Middle frontal gyrus (tissue), 1 donor: ENCODE measurements at regions not wholly inside any gene's neighbourhood (a gene's known extent, or its start where the extent isn't known, plus 50 kb on each side); places are given as distances from the start of the nearest gene placed in this dataset.
"Not testable (repeated sequence)": the region's sequence is repeated elsewhere in the genome, so short reads cannot be mapped to it uniquely, and the experiment has no call there.

Experiments
- DNase-seq: peaks from one replicate; pipeline ENCODE4 v3.0.0-alpha.2; 2015; ENCODE audit warnings: low spot score; ENCODE audit errors: extremely low spot score

DNA sequence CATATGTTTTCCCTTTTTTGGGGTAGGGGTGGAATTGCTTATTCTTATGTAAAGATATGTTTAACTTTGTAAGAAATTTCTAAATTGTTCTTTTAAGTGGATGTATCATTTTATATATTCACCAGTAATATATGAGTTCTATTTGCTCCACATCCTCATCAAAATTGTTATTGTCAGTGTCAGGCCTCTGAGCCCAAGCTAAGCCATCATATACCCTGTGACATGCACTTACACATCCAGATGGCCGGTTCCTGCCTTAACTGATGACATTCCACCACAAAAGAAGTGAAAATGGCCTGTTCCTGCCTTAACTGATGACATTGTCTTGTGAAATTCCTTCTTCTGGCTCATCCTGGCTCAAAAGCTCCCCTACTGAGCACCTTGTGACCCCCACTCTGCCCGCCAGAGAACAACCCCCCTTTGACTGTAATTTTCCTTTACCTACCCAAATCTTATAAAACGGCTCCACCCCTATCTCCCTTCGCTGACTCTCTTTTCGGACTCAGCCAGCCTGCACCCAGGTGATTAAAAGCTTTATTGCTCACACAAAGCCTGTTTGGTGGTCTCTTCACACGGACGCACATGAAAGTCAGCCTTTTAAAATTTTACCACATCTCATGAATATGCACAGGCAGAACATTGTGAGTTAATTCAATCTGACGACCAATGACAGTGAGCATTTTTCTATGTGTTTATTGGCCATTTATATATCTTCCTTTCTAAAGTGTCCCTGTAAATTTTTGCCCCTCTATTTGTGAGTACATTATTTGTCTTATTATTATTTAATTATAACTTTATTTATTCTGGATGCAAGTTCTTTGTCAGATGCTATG is 176.8 kb downstream of the CDC14C start:
- DNase-seq: not testable (repeated sequence)

DNA sequence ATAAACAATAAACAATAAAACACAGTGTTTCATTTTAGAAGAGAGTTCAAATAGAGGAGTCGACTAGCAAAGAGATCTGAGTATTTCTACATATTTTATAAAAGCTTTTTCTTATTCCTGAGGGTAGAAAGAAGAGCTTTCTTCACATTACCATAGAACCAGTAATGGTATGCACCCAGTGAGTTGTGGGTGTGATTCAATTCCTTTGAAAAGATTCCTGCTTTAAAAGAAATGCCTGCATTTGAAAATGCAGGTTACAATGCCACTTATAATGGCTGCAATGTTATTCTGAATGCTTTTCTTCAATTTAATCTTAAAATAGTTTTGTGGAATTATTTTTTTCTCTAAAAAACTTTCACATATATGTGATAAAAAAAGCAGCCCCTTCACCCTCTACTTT is 178.1 kb downstream of the CDC14C start:
- no peak for DNase-seq

DNA sequence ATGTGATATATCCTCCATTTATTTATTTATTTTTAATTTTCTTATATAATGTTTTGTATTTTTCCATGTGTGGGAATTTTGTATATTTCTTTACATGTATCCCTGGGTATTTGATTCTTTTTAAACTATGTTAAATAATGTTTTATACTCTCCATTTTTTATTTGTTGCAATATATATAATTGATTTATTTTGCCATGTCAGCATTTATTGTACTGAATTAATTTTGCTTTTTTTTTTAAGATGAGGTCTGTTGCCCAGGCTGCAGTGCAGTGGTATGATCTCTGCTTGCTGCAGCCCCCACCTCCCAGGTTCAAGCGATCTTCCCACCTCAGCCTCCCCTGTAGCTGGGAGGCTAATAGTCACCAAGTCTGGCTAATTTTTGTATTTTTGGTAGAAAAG is 187.4 kb downstream of the CDC14C start:
- no peak for DNase-seq

DNA sequence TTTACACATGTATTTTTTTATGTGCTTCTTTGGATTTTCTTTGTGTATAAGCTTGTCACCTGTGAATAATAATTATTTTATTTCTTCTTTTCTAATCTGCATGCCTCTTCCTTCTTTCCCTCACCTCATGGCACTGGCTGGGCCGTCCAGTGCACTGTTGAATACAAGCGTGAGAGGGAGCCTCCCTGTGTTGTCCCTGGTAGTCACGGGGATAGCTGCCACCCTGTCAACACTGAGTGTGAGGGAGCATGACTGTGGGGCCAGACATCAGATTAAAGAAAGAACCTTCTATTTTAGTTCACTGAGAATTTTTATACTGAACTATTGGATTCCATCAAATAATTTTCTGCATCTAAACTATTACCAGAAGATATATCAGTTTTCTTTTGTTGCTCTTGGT is 187.9 kb downstream of the CDC14C start:
- DNase-seq: no peak

DNA sequence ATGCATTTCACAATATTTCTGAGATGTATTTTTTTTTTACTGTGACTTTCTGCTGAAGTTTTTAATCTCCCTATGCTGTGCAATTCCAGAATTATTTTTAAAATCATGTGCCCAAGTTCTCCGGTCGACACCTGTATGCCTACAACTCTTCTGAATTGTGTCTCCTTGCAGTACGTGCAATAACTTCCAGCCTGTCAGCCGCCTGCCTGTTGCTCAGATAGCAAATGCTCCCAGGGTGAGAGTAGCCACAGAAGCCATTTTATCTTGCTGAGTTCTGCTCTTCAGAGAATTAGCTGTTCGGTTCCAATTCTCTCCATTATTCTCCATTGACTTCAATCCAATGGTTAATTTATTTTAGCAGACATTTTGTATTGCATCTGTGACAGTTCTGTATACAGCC is 188.3 kb downstream of the CDC14C start:
- DNase-seq: no peak

DNA sequence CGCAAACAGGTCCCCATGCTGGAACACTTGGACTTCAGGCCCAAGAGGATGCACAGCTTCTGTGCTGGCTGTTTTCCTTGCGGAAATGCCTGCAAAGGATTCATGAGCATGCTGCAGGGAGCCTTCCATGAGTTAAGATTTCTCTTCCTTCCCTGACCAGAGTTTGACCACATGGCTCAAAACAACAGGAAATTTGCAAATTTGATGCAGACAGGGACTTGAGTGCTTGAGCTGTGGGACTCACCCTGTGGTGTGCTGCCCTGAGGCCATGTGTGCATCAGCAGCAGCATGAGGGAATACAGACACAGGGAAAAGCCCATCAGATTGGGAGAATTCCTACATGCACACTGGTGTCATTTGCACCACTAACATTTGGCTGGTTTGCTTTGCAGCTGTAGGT is 195.4 kb downstream of the CDC14C start:
- no peak for DNase-seq

DNA sequence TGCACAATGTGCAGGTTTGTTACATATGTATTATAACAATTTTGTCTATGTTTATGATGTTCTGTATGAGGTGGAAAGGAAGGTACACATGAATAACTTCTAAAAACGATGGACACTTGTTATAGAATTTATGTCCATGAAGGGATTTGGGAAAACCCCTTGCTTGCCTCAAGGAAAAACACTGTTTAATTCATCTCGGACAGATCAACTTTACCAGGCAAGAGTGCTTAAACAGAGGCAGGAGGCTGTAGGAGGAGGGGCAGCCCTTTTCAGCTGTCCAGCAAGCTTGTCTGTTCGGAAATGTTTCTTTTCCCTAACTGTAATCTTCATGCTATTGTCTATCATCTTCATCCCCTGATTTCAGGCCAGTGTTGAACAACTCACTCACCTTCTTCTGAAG is 200.9 kb downstream of the CDC14C start:
- no peak for DNase-seq

DNA sequence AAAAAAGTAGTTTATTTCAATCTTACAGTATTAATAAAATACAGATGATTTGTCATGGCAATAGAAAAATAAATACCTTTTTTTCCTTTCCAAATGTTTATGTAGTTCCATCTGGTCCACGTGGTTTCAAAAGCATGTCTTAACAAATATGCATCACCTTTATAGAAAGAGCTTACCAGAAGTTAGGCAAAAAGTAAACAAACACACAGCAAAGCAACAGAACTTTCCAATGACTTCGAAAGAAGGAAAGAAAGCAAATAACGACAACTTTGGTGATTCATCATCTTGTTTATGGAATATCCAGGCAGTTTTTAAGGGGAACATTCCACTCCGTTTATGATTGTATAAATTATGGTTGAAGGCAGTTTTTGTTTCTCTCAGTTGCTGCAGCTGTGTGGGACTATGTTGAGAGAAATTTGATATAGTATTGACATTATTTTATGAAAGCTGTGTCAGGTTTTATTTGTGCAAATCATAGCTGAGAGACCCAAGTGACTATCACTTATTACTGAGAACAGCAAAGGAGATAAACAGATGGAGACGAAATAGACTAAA is 203.1 kb downstream of the CDC14C start:
- no peak for DNase-seq

DNA sequence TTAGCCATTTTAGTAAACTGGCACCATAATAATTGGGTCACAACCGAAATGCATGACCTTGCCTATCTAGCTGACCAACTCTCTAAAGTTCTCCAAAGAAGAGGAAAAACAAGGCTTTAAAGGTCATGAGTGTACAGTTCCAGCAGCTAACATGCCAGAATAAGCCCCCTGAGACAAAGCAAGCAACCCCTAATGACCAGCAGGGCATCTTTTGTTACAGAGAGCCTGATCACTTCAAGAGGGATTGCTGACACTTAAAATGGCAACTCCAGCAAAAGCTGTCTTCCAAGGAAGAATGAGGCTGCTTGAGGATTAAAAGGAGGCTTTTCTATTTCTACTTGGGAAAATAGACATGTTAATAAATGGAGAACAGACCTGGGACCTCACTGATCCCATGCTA is 213.6 kb downstream of the CDC14C start:
- DNase-seq: no peak

DNA sequence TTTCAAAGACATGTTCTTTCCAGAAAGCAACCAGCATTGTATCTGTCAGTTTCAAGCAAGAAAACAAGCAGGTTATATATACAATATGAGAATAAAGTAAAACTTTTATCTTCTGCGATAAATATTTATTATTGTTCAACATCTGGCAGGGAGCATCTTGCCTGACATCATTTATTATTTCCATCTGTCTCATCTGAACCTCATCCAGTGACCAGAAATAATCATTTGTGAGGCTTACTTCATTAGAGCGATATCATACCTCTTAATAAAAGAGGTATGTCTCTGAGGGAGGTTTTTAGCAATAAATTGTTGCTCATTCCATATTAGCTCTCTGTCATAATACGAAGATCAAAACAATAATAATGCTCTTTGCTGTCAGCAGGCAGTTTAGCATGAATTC is 226.1 kb downstream of the CDC14C start:
- no peak for DNase-seq

DNA sequence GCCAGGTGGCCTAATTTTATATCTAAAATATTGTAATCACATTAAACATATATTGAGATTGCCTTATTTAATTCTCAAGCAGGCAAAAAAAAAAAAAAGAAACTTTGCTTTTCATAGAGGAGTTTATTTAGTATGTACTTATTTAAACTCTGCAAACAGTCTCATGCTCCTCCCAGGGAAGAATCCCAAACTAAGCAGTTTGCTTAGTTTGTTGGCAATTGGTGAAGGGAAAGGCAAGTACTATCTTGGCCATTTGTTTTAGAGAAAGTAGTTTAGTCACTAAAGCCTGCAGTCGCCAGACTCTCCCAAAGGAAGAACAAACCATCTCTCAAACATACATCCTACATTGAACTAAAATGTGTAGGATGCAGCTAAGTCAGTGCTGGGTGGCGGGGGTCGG is 226.8 kb downstream of the CDC14C start:
- DNase-seq: no peak

DNA sequence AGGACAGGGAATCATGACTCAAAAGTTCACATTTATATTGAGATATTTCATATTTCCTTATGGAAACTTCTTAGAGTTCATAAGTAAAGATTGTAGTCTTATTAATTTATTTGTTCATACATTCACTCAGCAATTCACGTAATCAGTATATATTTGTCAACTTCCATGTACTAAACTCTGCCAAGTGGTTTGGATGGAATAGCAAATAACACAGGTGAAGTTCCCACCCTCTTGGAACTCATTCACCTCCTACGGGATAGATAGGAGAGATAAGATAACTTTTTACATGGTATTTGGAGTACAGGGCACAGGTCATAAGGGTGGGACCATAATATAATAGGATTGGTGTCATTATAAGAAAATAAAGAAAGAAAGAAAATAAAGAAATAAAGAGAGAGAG is 234.0 kb downstream of the CDC14C start:
- DNase-seq: no peak

DNA sequence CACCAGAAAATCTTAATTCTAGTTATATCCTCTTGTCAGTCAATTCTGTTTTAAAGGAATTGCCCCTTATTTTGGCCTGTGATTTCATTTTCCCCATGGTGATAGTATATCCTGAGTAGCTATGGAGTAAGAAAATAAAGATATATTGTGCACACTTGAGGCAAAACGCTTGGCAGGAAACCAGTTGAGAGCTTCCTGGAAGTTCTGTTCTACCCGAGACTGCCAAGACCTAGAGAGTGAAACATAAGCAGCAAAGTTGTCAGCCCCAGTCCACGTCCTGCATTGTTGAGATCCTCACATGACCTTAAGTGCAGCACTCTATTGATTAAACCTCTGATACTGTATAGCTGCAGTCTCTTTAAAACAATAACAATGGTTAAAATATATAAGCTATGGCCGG is 235.2 kb downstream of the CDC14C start:
- no peak for DNase-seq

DNA sequence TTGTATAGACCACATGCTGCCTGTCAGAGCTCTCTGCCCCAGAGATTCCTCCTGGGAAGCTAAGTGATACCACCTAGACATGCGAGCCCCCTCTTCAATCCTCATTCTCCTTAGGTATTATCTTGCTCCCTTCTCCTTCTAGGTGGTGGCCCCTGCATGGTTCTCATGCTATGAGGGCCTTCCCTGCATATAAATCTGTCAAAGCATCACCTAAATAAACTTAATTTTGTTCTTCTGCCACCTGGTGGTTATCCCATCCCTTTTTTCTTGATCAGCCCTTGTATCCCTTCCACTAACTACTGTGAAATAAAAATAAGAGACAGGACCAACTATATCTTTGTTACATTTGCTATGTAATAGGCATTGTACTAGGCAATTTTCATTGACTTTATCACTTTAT is 242.1 kb downstream of the CDC14C start:
- DNase-seq: no peak

DNA sequence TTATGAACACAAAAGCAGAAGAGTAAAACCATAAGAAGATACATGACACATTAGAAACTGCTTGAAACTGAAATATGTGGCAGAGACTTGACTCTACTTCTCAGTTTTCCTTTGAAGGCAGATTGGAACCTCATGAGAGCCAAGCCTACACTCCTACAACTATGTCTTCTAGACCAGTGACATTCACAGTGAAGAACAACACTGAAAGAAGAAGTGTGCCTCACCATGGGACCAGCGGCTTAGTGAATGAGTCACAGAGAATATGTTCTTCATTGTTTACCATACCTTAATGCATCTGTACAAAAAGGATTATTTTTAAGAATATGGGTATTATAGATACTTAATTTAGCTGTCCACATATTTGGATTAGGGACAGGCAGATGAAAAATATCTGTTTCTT is 248.3 kb downstream of the CDC14C start:
- no peak for DNase-seq

DNA sequence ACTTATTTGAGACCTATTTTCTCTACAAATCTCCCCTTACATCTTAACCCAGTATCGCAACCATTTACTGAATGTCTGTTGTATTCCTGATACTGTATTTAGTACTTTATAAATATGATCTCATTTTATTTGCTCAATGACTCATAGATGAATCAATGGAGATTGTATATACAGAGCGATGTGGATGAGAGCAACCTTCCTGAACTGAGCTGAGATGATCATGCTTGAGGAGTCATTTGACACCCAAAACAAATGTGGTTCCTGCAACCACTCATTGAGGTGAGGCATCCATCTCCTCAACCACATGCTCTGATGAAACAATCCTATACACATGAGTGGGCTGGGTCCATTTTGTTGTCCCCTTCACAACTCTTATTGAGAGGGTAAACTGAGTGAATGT is 250.0 kb downstream of the CDC14C start:
- no peak for DNase-seq

DNA sequence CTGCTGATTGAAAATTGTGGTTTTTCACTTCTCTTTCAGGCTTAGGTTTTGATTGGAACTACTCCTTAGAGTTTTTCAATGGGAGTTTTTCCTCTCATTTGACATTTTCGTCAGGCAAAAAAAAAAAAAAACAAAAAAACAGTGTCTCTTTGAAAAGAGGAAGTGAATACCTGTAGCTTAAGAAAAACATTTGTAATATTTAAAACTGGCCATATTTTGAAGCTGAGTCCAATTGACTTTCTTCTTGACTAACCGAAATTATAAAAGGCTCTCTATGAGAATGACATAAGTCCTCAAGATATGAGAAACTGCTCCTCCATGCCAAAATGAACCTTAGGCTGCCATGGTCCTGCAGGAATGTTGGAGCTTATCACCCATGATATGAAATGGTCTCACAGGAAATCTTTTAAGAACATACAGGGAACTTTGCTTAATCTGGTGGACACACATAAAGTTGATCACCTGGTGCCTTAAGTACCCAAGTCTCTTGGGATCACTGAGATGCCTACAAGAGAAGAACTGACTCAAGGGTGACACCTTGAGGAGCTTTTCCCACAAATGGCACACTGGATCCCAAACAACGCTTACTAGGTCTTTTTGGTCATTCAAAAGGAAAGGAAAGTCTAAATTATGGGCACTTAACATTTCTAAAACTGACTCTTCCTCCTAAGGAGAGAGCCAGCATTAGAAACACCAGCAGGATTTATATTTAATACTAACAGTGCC is 263.4 kb downstream of the CDC14C start:
- DNase-seq: no peak

DNA sequence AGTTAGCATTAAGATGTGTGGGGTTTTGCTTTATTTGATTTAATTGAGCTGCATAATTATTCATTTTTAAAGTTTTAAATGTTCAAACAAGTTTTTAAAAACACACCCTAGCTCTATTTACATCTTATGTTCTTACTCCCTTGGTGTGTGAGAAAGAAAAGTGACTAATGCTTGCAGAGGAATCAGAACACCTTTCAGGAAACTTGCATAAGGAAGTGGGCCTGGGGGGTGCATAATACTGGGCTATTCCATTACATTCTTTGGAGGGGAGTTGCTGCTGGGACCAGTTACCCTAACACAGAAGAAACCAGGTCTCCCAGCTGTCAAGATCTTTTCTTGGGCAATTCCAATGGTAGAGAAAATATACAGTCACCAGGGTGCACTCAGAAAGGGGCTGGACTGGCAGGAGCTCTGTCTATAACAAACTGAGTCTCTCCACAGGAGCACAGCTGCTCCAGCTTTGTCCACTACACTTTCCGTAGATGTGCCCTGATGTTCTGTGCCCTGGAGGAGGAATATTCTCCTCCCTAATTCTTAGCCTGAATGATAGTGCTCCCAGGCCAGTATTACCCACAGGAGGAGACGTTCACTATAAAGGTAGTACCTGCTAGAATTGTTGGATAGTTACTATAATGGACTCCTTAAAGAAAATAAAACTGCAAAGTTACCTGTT is 304.2 kb downstream of the CDC14C start:
- DNase-seq: no peak

DNA sequence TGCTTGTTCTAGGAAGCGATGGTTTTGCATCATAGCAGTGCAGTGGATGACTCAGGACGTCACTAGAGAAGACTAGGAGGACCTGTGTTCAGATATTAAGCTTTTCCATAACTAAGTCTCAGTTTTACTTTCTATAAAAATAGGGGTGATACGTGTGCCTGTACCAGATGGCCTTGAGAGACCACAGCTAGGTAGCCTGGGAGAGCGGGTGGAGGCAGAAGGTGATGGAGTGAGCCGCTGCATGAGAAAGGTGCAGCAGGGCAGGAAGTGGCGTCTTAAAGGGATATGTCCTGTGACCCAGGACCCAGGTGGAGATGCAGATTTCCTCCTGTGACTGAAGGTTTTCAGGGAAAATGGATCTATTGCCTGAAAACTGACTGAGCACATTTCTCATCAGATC is 304.9 kb downstream of the CDC14C start:
- no peak for DNase-seq

DNA sequence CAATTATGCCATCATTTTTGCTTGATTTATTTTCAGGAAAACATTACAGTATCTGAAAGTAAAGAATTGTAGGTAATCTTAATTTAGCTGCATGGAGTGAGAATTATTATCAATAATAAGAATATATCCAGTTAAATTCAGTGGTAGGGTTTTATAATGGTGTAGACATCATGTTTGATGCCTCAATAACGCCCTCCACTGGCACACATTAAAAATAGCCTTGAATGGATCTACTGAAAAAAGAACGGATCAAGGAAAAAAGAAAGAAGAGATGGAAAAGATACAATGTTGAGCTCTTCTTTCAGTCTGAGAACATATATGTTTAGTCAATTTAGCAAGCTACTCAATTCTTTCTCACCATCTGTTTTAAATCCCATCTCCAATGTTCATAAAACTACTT is 319.2 kb downstream of the CDC14C start:
- no peak for DNase-seq

DNA sequence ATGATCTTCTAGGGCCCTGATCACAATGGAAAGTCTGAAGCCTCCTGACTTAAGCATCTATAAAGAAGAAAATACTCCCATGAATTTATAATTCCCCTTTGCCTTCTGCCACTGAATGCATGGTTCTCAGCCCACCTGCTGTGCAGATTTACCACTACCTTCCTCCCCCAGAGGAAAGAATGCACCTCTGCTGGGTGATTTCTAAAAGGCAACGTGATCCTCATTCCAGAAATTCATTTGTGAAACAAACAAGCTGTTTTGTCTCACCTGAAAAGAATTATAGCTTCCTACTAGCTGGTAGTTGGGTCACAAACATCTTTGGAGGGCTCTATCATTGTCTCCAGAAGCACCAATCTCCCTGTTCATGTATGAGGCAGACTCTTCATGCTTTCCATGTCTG is 320.2 kb downstream of the CDC14C start:
- DNase-seq: no peak

DNA sequence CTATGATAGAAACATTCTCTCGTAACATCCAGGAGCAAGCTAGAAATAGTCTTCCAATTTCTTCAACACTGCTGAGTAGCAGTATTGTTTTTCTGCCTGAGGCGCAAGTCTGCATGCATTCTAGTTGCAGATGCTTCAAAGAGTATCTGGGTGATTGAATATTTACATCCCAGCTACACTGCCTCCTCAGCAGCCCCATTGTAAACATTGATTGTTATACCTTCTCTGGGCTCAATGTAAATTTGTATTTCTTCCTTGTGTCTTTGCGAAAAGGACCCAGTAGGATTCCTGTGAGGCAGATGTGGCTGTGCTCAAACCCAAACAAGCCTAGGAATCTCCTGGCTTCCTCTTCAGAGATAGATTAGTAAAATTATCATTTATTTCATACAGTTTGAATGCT is 320.7 kb downstream of the CDC14C start:
- no peak for DNase-seq
